ENCODE measurements at regions not wholly inside any gene's neighbourhood (a gene's known extent, or its start where the extent isn't known, plus 50 kb on each side); places are given as distances from the start of the nearest gene placed in this dataset.

GRCh38 chr1:29531596-29531995, 295.3 kb downstream of the PTPRU start:
- TF ChIP-seq ZFX (IDR thresholded peaks at IDR 0.05), result no peak
- no peak for TF ChIP-seq EZH2 (IDR thresholded peaks at IDR 0.05)
- TF ChIP-seq ZBTB33 (IDR thresholded peaks at IDR 0.05; ENCODE audit: extremely low read depth, insufficient replicate concordance, low read length), result no peak
- no peak for TF ChIP-seq CTCF (IDR thresholded peaks at IDR 0.05 in 2 of 3, conservative IDR thresholded peaks at IDR 0.05 in 1 of 3; ENCODE audit: borderline replicate concordance in 1 of 3, insufficient read depth in 1 of 3, low read depth in 2 of 3, low read length in 2 of 3)
- no peak for TF ChIP-seq EZH2phosphoT487 (IDR thresholded peaks at IDR 0.05; ENCODE audit: borderline replicate concordance)
- no peak for TF ChIP-seq RAD21 (IDR thresholded peaks at IDR 0.05; ENCODE audit: low read depth)
- TF ChIP-seq, protein P1, sequence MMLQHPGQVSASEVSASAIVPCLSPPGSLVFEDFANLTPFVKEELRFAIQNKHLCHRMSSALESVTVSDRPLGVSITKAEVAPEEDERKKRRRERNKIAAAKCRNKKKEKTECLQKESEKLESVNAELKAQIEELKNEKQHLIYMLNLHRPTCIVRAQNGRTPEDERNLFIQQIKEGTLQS (IDR thresholded peaks at IDR 0.05), result no peak
- TF ChIP-seq, protein P2, sequence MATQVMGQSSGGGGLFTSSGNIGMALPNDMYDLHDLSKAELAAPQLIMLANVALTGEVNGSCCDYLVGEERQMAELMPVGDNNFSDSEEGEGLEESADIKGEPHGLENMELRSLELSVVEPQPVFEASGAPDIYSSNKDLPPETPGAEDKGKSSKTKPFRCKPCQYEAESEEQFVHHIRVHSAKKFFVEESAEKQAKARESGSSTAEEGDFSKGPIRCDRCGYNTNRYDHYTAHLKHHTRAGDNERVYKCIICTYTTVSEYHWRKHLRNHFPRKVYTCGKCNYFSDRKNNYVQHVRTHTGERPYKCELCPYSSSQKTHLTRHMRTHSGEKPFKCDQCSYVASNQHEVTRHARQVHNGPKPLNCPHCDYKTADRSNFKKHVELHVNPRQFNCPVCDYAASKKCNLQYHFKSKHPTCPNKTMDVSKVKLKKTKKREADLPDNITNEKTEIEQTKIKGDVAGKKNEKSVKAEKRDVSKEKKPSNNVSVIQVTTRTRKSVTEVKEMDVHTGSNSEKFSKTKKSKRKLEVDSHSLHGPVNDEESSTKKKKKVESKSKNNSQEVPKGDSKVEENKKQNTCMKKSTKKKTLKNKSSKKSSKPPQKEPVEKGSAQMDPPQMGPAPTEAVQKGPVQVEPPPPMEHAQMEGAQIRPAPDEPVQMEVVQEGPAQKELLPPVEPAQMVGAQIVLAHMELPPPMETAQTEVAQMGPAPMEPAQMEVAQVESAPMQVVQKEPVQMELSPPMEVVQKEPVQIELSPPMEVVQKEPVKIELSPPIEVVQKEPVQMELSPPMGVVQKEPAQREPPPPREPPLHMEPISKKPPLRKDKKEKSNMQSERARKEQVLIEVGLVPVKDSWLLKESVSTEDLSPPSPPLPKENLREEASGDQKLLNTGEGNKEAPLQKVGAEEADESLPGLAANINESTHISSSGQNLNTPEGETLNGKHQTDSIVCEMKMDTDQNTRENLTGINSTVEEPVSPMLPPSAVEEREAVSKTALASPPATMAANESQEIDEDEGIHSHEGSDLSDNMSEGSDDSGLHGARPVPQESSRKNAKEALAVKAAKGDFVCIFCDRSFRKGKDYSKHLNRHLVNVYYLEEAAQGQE (IDR thresholded peaks at IDR 0.05; ENCODE audit: low read depth), result no peak
- no peak for TF ChIP-seq ZNF274 (IDR thresholded peaks at IDR 0.05; ENCODE audit: low read depth, low read length)
- TF ChIP-seq POLR2A (IDR thresholded peaks at IDR 0.05; ENCODE audit: borderline replicate concordance, extremely low read depth, insufficient read depth, insufficient read length), result no peak
- no peak for TF ChIP-seq SRF (IDR thresholded peaks at IDR 0.05; ENCODE audit: low read depth)

Data from HCT116 (cell line).